Astrocyte of the hippocampus (primary cell): ENCODE measurements at regions not wholly inside any gene's neighbourhood (a gene's known extent, or its start where the extent isn't known, plus 50 kb on each side); places are given as distances from the start of the nearest gene placed in this dataset.

ENCODE experiments used
- DNase-seq: peaks from one replicate; pipeline ENCODE4 v3.0.0; 2011; ENCODE audit warnings: low read depth, low spot score

GRCh38 chr22:49483946-49484345 is 343.7 kb downstream of the BRD1 start:
- DNase-seq, result no peak

GRCh38 chr22:49483281-49483870 is 344.3 kb downstream of the BRD1 start:
- DNase-seq, result no peak

- no peak for DNase-seq
Observed at GRCh38 chr22:49482811-49483210, 344.9 kb downstream of the BRD1 start.

- DNase-seq, result no peak
Observed at GRCh38 chr22:49481659-49482399, 345.8 kb downstream of the BRD1 start.

- no peak for DNase-seq
Observed at GRCh38 chr22:49480896-49481658, 346.6 kb downstream of the BRD1 start.

- no peak for DNase-seq
Observed at GRCh38 chr22:49480331-49480730, 347.3 kb downstream of the BRD1 start.

GRCh38 chr22:49479566-49479965 is 348.1 kb downstream of the BRD1 start:
- no peak for DNase-seq

- no peak for DNase-seq
Observed at GRCh38 chr22:49476800-49477400, 350.8 kb downstream of the BRD1 start.

GRCh38 chr22:49476176-49476575 is 351.5 kb downstream of the BRD1 start:
- no peak for DNase-seq

- no peak for DNase-seq
Observed at GRCh38 chr22:49475253-49475652, 352.4 kb downstream of the BRD1 start.

- DNase-seq, result no peak
Observed at GRCh38 chr22:49473286-49473685, 354.4 kb downstream of the BRD1 start.

- no peak for DNase-seq
Observed at GRCh38 chr22:49470741-49471503, 356.8 kb downstream of the BRD1 start.

GRCh38 chr22:49469896-49470740 is 357.6 kb downstream of the BRD1 start:
- no peak for DNase-seq

- no peak for DNase-seq
Observed at GRCh38 chr22:49468487-49469198, 359.0 kb downstream of the BRD1 start.

GRCh38 chr22:49466878-49467595 is 360.6 kb downstream of the BRD1 start:
- no peak for DNase-seq

- DNase-seq, result no peak
Observed at GRCh38 chr22:49464037-49464436, 363.6 kb downstream of the BRD1 start.

GRCh38 chr22:49462795-49463194 is 364.9 kb downstream of the BRD1 start:
- no peak for DNase-seq

GRCh38 chr22:49462291-49462690 is 365.4 kb downstream of the BRD1 start:
- DNase-seq, result no peak

GRCh38 chr22:49461674-49462073 is 366.0 kb downstream of the BRD1 start:
- no peak for DNase-seq
